PC-3 (cell line): ENCODE measurements at regions not wholly inside any gene's neighbourhood (a gene's known extent, or its start where the extent isn't known, plus 50 kb on each side); places are given as distances from the start of the nearest gene placed in this dataset.

Experiments used
- ATAC-seq: fragments of 200-7000 bp; cut with Tn5 transposase; 2 replicates; pipeline ENCODE4 v1.9.1; 2020; ENCODE audit warnings: mild to moderate bottlenecking, moderate library complexity
- BruUV-seq: library from RNA; stranded (reverse); fragments of 400-500 nt; replicated peaks from 2 replicates; lab custom pipeline; 2021; lab: Mats Ljungman, UMichigan
- CTCF ChIA-PET: fragments of 300-600 bp; sonication (Branson Sonifier 250); formaldehyde crosslinking; loops from one replicate; lab custom pipeline; 2022; ENCODE audit warnings: antibody characterized with exemption; lab: Charles Lee
- POLR2A ChIA-PET: fragments of 300-600 bp; sonication (Branson Sonifier 250); formaldehyde crosslinking; loops from one replicate; lab custom pipeline; 2022; ENCODE audit warnings: antibody characterized with exemption; ENCODE audit not compliant: unreplicated experiment; lab: Charles Lee
- DNase-seq: peaks from one replicate; pipeline ENCODE4 v3.0.0-alpha.2; 2015
- H2AFZ ChIP-seq: fragments of 300-600 bp; sonication (generic); 2 replicates; pipeline ENCODE4 v1.6.0; 2016; ENCODE audit warnings: antibody characterized with exemption, low read length
- H3F3A ChIP-seq: fragments of 300-600 bp; sonication (generic); one replicate; pipeline ENCODE4 v1.6.0; 2017; ENCODE audit warnings: antibody characterized with exemption, low read length, control low read depth, mild to moderate bottlenecking; ENCODE audit not compliant: unreplicated experiment
- H3K27ac ChIP-seq: fragments of 300-600 bp; sonication (generic); 2 replicates; pipeline ENCODE4 v1.5.1; 2016; ENCODE audit warnings: mild to moderate bottlenecking, low read length
- H3K27me3 ChIP-seq: fragments of 300-600 bp; sonication (generic); 2 replicates; pipeline ENCODE4 v1.6.1; 2016; ENCODE audit warnings: low read length, mixed read lengths
- H3K36me3 ChIP-seq: fragments of 300-600 bp; sonication (generic); 2 replicates; pipeline ENCODE4 v1.6.1; 2016; ENCODE audit warnings: low read depth, mixed run types, low read length, mixed read lengths
- H3K4me1 ChIP-seq: fragments of 300-600 bp; sonication (generic); 2 replicates; pipeline ENCODE4 v1.5.1; 2016; ENCODE audit warnings: low read length; ENCODE audit not compliant: insufficient read depth
- H3K4me2 ChIP-seq: fragments of 300-600 bp; sonication (generic); 2 replicates; pipeline ENCODE4 v1.6.0; 2016; ENCODE audit warnings: low read length
- H3K4me3 ChIP-seq: fragments of 300-600 bp; sonication (generic); 2 replicates; pipeline ENCODE4 v1.5.1; 2016; ENCODE audit warnings: mild to moderate bottlenecking, low read length, mixed read lengths
- H3K79me2 ChIP-seq: fragments of 300-600 bp; sonication (generic); 2 replicates; pipeline ENCODE4 v1.6.1; 2017; ENCODE audit warnings: low read length, mixed read lengths
- H3K9ac ChIP-seq: fragments of 300-600 bp; sonication (generic); 2 replicates; pipeline ENCODE4 v1.6.0; 2016; ENCODE audit warnings: mild to moderate bottlenecking, low read length
- H3K9me2 ChIP-seq: fragments of 300-600 bp; sonication (generic); replicated peaks from 2 replicates; pipeline ENCODE4 v1.6.1; 2016; ENCODE audit warnings: mixed run types, low read length, mixed read lengths
- H3K9me3 ChIP-seq: fragments of 300-600 bp; sonication (generic); 2 replicates; pipeline ENCODE4 v1.6.1; 2016; ENCODE audit warnings: low read length, mixed read lengths
- H4K20me1 ChIP-seq: fragments of 300-600 bp; sonication (generic); 2 replicates; pipeline ENCODE4 v1.6.1; 2016; ENCODE audit warnings: low read length, mixed read lengths
- EZH2 ChIP-seq: fragments of 300-600 bp; sonication (generic); IDR thresholded peaks from one replicate; pipeline ENCODE4 v1.6.1; 2017; ENCODE audit warnings: antibody characterized with exemption, mild to moderate bottlenecking, low read length; ENCODE audit not compliant: unreplicated experiment
- EZH2phosphoT487 ChIP-seq: fragments of 300-600 bp; sonication (generic); IDR thresholded peaks from 2 replicates; pipeline ENCODE4 v1.6.1; 2018; ENCODE audit warnings: mild to moderate bottlenecking, antibody characterized with exemption, low read length, borderline replicate concordance
- intact Hi-C: fragments of 100-400 bp; cut with micrococcal nuclease; formaldehyde crosslinking; loops from 2 replicates; pipeline ENCODE4 v1.9.0; 2023
- TF ChIP-seq, protein P1 (sequence below): fragments of 300-600 bp; sonication (generic); conservative IDR thresholded peaks from 2 replicates; pipeline ENCODE4 v1.5.1; 2017; ENCODE audit warnings: antibody characterized with exemption, low read depth, mild to moderate bottlenecking, low read length

DNA sequence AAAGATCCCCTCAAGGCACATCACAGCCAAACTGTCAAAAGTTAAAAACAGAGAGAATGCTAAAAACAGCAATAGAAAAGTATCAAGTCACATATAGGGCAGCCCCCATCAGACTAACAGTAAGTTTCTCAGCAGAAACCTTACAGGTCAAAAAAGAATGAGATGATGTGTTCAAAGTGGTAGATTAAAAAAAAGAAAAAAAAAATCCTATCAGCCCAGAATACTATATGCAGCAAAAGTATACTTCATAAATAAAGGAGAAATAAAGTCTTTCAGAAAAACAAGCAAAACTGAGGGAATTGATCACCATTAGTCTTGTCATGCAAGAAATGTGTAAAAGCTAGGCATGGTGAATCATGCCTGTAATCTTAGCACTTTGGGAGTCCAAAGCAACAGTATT, 99.9 kb upstream of the RAD23B start:
- Histone ChIP-seq H3K9me2 (no peaks in the 10 kb centered on the region), H3K4me1 (peaks cover 5% of the 10 kb centered on the region; the same call in 1 of the 2 replicates), H3K36me3 (no peaks in the 10 kb centered on the region), H3K79me2 (no peaks in the 10 kb centered on the region), H2AFZ (no peak overlapping the region), H3K4me2 (no peak overlapping the region), H3F3A (no peaks in the 10 kb centered on the region), H4K20me1 (no peaks in the 10 kb centered on the region), H3K27ac (no peak overlapping the region), H3K4me3 (no peak overlapping the region), H3K9ac (no peak overlapping the region), H3K27me3 (no peaks in the 10 kb centered on the region), H3K9me3 (no peaks in the 10 kb centered on the region)
- no peak for ATAC-seq
- TF ChIP-seq EZH2 (no peak), EZH2phosphoT487 (no peak)
- TF ChIP-seq, protein P1, sequence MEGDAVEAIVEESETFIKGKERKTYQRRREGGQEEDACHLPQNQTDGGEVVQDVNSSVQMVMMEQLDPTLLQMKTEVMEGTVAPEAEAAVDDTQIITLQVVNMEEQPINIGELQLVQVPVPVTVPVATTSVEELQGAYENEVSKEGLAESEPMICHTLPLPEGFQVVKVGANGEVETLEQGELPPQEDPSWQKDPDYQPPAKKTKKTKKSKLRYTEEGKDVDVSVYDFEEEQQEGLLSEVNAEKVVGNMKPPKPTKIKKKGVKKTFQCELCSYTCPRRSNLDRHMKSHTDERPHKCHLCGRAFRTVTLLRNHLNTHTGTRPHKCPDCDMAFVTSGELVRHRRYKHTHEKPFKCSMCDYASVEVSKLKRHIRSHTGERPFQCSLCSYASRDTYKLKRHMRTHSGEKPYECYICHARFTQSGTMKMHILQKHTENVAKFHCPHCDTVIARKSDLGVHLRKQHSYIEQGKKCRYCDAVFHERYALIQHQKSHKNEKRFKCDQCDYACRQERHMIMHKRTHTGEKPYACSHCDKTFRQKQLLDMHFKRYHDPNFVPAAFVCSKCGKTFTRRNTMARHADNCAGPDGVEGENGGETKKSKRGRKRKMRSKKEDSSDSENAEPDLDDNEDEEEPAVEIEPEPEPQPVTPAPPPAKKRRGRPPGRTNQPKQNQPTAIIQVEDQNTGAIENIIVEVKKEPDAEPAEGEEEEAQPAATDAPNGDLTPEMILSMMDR = no peak
- POLR2A ChIA-PET = no interaction called here
- intact Hi-C loops = no loop called here
- CTCF ChIA-PET = no interaction called here
- BruUV-seq = no TSS peak
- no peak for DNase-seq

DNA sequence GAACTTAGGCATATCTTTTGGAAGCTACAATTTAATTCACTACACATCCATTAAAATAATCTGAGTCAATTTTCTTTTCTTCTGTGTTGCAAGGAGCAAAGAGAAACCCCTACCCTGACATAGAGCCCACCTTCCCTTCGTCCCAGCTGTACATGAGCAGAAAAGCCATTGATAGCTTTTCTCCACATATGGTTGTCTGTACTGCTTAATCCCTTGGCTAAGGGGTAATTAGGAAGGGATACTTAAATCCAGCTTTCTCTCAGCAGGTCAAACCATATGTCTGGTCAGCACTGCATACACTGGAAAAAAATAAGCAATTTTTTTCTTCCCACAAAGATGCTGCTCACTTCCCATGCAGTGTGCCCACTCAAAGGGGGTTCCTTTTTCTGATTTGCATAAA, 94.7 kb upstream of the RAD23B start:
- no peak for DNase-seq
- TF ChIP-seq, protein P1 = no peak
- TF ChIP-seq EZH2 (no peak), EZH2phosphoT487 (no peak)
- ChIA-PET POLR2A (no interaction called here), CTCF (no interaction called here)
- no TSS peak for BruUV-seq
- Histone ChIP-seq H3K4me1 (peaks cover 14% of the 10 kb centered on the region), H3K4me2 (no peak overlapping the region), H3K9ac (no peak overlapping the region), H3K9me2 (no peaks in the 10 kb centered on the region), H3K27ac (no peak overlapping the region), H3K27me3 (no peaks in the 10 kb centered on the region), H3K36me3 (no peaks in the 10 kb centered on the region), H3K79me2 (no peaks in the 10 kb centered on the region), H2AFZ (no peak overlapping the region), H3K4me3 (no peak overlapping the region), H4K20me1 (no peaks in the 10 kb centered on the region), H3K9me3 (no peaks in the 10 kb centered on the region), H3F3A (no peaks in the 10 kb centered on the region)
- intact Hi-C loops = no loop called here
- no peak for ATAC-seq

DNA sequence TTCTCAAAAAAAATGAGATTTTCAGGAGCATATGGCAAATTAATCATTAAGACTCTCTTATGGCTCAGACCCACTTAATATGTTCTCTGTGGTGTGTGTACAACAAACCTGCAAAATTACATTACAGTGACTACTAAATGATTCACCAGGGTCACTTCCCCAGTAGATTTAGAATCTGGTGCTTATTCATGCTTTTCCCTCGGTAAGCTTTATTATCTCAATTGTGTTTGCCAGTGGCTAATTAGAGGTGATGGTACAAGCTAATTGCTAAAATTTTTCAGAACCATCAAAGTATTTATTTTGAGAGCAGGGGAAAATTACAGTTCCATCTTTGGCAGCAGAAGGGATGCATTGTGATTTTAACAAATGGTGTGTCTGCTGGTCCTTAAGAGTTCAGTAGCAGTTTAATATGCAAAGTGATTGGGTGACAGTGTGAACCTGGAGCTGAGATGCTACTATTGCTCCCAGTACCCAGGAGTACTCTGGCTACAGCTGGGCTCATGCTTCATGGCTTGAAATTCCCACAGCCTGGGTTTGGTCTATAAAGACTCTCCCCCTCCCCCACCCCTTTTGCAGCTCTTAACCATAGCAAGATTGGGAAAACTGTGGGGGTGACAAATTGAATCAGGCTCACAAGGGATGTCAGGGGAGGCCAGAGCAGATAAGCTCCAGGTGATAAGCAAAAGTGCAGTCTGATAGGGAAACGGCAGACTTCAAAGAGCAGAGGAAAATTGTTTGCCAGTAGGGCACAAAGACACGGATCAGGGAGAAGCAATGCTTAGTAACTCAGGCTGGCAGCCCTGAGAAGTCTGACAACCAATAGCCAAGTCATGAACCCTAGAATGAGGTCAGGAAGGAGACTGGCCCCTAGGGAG, 92.8 kb upstream of the RAD23B start:
- no peaks in the 10 kb centered on the region for H3K36me3 ChIP-seq
- H3K9ac ChIP-seq = no peak overlapping the region
- peak; percentile 81 for ATAC-seq
- no peaks in the 10 kb centered on the region for H3K27me3 ChIP-seq
- H2AFZ ChIP-seq = no peak overlapping the region
- no peaks in the 10 kb centered on the region for H3F3A ChIP-seq
- ChIA-PET POLR2A (no interaction called here), CTCF (no interaction called here)
- BruUV-seq = no TSS peak
- peak overlapping the region; percentile 9; the same call in 1 of the 2 replicates for H3K4me2 ChIP-seq
- no peak overlapping the region for H3K4me3 ChIP-seq
- no peaks in the 10 kb centered on the region for H4K20me1 ChIP-seq
- DNase-seq = peak; percentile 66
- no peaks in the 10 kb centered on the region for H3K9me2 ChIP-seq
- peaks cover 14% of the 10 kb centered on the region for H3K4me1 ChIP-seq
- intact Hi-C loops = no loop called here
- H3K79me2 ChIP-seq = no peaks in the 10 kb centered on the region
- H3K27ac ChIP-seq = no peak overlapping the region
- no peaks in the 10 kb centered on the region for H3K9me3 ChIP-seq
- TF ChIP-seq EZH2phosphoT487 (no peak), EZH2 (no peak)
- TF ChIP-seq, protein P1 = no peak
